ENCODE measurements at regions not wholly inside any gene's neighbourhood (a gene's known extent, or its start where the extent isn't known, plus 50 kb on each side); places are given as distances from the start of the nearest gene placed in this dataset.

DNA sequence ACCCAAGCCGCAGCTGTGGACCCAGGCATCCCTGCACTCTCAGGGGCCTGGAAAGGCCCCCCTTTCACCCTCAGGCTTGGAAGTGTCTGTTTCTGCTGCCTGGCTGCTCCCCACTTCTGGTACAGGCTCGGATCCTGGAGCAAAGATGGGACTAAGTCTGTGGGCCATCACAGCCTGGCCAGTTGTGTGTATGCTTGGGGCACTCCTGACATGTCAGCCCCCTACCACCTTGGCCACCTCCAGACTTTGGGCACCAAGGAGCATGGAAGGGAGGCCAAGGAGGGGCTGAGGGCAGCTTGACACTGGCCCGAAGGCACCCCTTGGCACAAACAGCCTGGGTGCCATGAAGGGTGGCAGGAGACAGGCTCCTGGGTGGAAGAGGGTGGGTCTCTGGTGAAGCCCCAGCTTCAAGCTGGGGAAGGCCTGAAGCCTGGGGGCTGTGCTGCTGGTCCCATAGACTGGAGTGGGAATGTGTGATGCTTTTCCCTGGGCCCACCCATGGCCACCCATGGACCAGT lies 799.4 kb upstream of the AGA start:
- TF ChIP-seq, protein P1, sequence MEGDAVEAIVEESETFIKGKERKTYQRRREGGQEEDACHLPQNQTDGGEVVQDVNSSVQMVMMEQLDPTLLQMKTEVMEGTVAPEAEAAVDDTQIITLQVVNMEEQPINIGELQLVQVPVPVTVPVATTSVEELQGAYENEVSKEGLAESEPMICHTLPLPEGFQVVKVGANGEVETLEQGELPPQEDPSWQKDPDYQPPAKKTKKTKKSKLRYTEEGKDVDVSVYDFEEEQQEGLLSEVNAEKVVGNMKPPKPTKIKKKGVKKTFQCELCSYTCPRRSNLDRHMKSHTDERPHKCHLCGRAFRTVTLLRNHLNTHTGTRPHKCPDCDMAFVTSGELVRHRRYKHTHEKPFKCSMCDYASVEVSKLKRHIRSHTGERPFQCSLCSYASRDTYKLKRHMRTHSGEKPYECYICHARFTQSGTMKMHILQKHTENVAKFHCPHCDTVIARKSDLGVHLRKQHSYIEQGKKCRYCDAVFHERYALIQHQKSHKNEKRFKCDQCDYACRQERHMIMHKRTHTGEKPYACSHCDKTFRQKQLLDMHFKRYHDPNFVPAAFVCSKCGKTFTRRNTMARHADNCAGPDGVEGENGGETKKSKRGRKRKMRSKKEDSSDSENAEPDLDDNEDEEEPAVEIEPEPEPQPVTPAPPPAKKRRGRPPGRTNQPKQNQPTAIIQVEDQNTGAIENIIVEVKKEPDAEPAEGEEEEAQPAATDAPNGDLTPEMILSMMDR (conservative IDR thresholded peaks at IDR 0.05; ENCODE audit: low read depth, low read length) = no peak
- no peak for TF ChIP-seq EZH2 (IDR thresholded peaks at IDR 0.05; ENCODE audit: borderline replicate concordance, low read depth, low read length, poor library complexity, severe bottlenecking)
